ENCODE measurements at regions not wholly inside any gene's neighbourhood (a gene's known extent, or its start where the extent isn't known, plus 50 kb on each side); places are given as distances from the start of the nearest gene placed in this dataset.

- Histone ChIP-seq H3K27me3 (ENCODE audit: control insufficient read depth, insufficient read depth, low read length) (no peaks in the 10 kb centered on the region), H3K36me3 (ENCODE audit: control insufficient read depth, insufficient read depth, low read length) (no peaks in the 10 kb centered on the region), H3K4me3 (ENCODE audit: low read depth, low read length) (no peak overlapping the region)
- TF ChIP-seq, protein P1, sequence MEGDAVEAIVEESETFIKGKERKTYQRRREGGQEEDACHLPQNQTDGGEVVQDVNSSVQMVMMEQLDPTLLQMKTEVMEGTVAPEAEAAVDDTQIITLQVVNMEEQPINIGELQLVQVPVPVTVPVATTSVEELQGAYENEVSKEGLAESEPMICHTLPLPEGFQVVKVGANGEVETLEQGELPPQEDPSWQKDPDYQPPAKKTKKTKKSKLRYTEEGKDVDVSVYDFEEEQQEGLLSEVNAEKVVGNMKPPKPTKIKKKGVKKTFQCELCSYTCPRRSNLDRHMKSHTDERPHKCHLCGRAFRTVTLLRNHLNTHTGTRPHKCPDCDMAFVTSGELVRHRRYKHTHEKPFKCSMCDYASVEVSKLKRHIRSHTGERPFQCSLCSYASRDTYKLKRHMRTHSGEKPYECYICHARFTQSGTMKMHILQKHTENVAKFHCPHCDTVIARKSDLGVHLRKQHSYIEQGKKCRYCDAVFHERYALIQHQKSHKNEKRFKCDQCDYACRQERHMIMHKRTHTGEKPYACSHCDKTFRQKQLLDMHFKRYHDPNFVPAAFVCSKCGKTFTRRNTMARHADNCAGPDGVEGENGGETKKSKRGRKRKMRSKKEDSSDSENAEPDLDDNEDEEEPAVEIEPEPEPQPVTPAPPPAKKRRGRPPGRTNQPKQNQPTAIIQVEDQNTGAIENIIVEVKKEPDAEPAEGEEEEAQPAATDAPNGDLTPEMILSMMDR (IDR thresholded peaks at IDR 0.05; ENCODE audit: insufficient read depth, low read length, poor library complexity, severe bottlenecking): no peak
- DNase-seq (ENCODE audit: low read depth): no peak
Observed at GRCh38 chr5:167348980-167349379, 942.5 kb upstream of the WWC1 start.

GRCh38 chr5:167351316-167351715, 940.1 kb upstream of the WWC1 start:
- TF ChIP-seq, protein P1 (IDR thresholded peaks at IDR 0.05; ENCODE audit: insufficient read depth, low read length, poor library complexity, severe bottlenecking): no peak
- no peak for DNase-seq (ENCODE audit: low read depth)
- no peaks in the 10 kb centered on the region for H3K36me3 ChIP-seq (ENCODE audit: control insufficient read depth, insufficient read depth, low read length)

DNA sequence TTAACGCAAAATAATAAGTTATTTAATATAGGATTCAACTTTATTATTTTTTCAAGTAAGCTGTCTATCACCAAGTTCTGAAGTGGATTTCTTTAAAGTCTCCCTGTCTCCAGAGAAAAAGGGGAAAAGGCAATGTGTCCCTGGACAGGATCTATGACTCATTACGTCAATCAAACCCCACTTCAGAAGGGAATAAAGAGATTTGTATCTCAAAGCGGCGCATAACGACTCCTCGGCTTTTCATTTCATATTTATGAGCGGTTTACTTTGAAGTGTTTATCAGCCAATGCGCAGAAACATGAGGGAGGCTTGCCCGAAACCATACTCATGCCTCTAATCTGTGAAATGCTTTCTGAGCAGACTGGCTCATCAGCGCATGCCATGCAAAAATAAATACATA, 938.6 kb upstream of the WWC1 start:
- TF ChIP-seq, protein P1 (IDR thresholded peaks at IDR 0.05; ENCODE audit: insufficient read depth, low read length, poor library complexity, severe bottlenecking): no peak
- no peaks in the 10 kb centered on the region for H3K27me3 ChIP-seq (ENCODE audit: control insufficient read depth, insufficient read depth, low read length)
- no peaks in the 10 kb centered on the region for H3K36me3 ChIP-seq (ENCODE audit: control insufficient read depth, insufficient read depth, low read length)
- H3K4me3 ChIP-seq (ENCODE audit: low read depth, low read length): no peak overlapping the region
- DNase-seq (ENCODE audit: low read depth): no peak

More at GRCh38 chr5:167351316-167351715, 940.1 kb upstream of the WWC1 start:
- Histone ChIP-seq H3K27me3 (ENCODE audit: control insufficient read depth, insufficient read depth, low read length) (no peaks in the 10 kb centered on the region), H3K4me3 (ENCODE audit: low read depth, low read length) (no peak overlapping the region)

DNA sequence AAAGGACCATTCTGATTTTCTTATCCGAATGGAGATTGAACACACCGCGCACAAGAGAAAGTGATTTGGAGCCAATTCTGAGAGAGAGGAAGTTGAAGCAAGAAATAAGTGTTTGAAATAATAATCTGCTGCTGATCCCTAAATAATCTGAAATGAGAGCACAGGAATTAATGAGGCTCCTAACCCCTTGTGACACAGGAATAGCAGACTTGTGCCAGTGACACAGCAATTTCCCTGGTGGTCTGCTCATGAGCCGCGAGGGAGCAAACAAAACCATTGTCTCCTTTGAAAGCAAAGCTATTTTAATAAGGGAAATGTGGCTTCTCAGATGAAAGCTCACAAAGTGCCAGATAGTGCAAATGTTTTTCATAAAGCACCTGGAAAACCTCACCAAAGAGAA, 936.1 kb upstream of the WWC1 start:
- Histone ChIP-seq H3K27me3 (ENCODE audit: control insufficient read depth, insufficient read depth, low read length) (no peaks in the 10 kb centered on the region), H3K36me3 (ENCODE audit: control insufficient read depth, insufficient read depth, low read length) (no peaks in the 10 kb centered on the region), H3K4me3 (ENCODE audit: low read depth, low read length) (no peak overlapping the region)
- TF ChIP-seq, protein P1 (IDR thresholded peaks at IDR 0.05; ENCODE audit: insufficient read depth, low read length, poor library complexity, severe bottlenecking): no peak
- DNase-seq (ENCODE audit: low read depth): no peak

DNA sequence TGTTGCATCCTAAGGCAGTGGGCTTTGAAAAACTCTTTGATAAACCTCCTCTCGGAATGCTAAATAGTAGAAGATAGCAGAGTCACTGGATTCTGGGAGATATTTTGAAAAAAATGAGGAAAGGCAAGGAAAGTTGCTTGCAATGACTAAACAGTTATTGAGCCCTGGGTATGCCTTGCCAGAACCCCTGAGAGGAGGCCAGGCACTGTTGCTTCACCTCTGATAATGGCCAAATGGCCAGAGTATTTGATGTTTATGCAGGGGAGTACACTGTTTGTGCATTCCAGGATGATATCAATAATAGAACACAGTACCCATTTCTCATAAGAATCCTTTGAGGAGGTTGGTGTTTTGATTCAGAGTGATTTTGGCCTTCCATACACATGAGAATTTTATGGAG, 935.1 kb upstream of the WWC1 start:
- TF ChIP-seq, protein P1 (IDR thresholded peaks at IDR 0.05; ENCODE audit: insufficient read depth, low read length, poor library complexity, severe bottlenecking): no peak
- Histone ChIP-seq H3K27me3 (ENCODE audit: control insufficient read depth, insufficient read depth, low read length) (no peaks in the 10 kb centered on the region), H3K36me3 (ENCODE audit: control insufficient read depth, insufficient read depth, low read length) (no peaks in the 10 kb centered on the region), H3K4me3 (ENCODE audit: low read depth, low read length) (no peak overlapping the region)
- no peak for DNase-seq (ENCODE audit: low read depth)

DNA sequence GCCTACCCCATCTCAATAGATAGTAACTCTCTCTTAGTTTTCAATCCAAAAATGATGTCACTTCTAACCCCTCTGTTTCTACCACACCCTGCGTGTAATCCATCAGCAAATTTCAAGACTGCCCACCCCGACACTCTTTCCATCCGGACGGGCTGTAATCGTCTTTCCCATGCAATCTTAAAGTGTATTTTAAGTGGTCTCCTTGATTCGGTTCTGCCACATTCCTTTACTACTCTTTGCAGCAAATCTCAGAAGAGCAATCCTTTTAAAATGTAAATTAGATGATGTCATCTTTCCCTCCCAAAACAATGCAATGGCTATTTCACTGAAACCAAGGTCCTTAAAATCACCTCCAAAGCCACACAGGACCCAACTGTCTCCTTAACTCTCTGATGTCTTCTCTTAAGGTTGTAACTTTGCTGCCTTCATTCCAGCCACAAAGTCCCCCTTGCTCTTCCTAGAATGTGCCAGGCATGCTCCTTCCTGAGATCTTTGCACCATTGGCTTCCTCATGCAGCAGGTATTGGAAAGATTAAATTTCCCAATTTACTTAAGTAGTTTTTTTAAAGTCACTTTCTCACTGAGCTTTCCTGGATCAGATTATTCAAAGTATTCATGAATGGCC, 932.5 kb upstream of the WWC1 start:
- Histone ChIP-seq H3K36me3 (ENCODE audit: control insufficient read depth, insufficient read depth, low read length) (no peaks in the 10 kb centered on the region), H3K4me3 (ENCODE audit: low read depth, low read length) (no peak overlapping the region), H3K27me3 (ENCODE audit: control insufficient read depth, insufficient read depth, low read length) (no peaks in the 10 kb centered on the region)
- TF ChIP-seq, protein P1 (IDR thresholded peaks at IDR 0.05; ENCODE audit: insufficient read depth, low read length, poor library complexity, severe bottlenecking): no peak
- no peak for DNase-seq (ENCODE audit: low read depth)

All from kidney epithelial cell (primary cell).